IPS DF 6.9 (cell line): ENCODE measurements at regions not wholly inside any gene's neighbourhood (a gene's known extent, or its start where the extent isn't known, plus 50 kb on each side); places are given as distances from the start of the nearest gene placed in this dataset.

Experiments
- DNase-seq: peaks from one replicate; pipeline ENCODE4 v3.0.0-alpha.2; 2013; ENCODE audit warnings: low read depth, low spot score
- H3K27ac ChIP-seq: one replicate; pipeline ENCODE4 v1.5.1; 2013; ENCODE audit warnings: low read length, control low read depth
- H3K27me3 ChIP-seq: 2 replicates; pipeline ENCODE4 v1.6.1; 2013; ENCODE audit warnings: mild to moderate bottlenecking, low read length; ENCODE audit not compliant: control insufficient read depth, insufficient read depth
- H3K36me3 ChIP-seq: 2 replicates; pipeline ENCODE4 v1.6.1; 2013; ENCODE audit warnings: low read length; ENCODE audit not compliant: control insufficient read depth, insufficient read depth
- H3K4me1 ChIP-seq: 2 replicates; pipeline ENCODE4 v1.6.1; 2013; ENCODE audit warnings: low read length; ENCODE audit not compliant: control insufficient read depth, insufficient read depth
- H3K4me3 ChIP-seq: 2 replicates; pipeline ENCODE4 v1.5.1; 2013; ENCODE audit warnings: mild to moderate bottlenecking, low read length
- H3K9me3 ChIP-seq: 2 replicates; pipeline ENCODE4 v1.6.1; 2013; ENCODE audit warnings: low read length, inconsistent platforms; ENCODE audit not compliant: control insufficient read depth, insufficient read depth
- WGBS: extraction: QIAGEN DNeasy Blood & Tissue Kit; methylation state at CpG from one replicate; pipeline ENCODE4 v1.1.7; 2013; ENCODE audit warnings: mixed read lengths, missing lambda C conversion rate; ENCODE audit not compliant: insufficient read length, insufficient coverage; 5-methylcytosine and 5-hydroxymethylcytosine counted together

GRCh38 chr4:20444599-20445337 lies 193.1 kb downstream of the SLIT2 start:
- no CpG with 5 or more reads among the region's 3 CpGs for WGBS
- no peak overlapping the region for H3K27ac ChIP-seq
- no peaks in the 10 kb centered on the region for H3K27me3 ChIP-seq
- H3K4me1 ChIP-seq: no peaks in the 10 kb centered on the region
- no peaks in the 10 kb centered on the region for H3K9me3 ChIP-seq
- H3K4me3 ChIP-seq: no peak overlapping the region
- no peak for DNase-seq
- no peaks in the 10 kb centered on the region for H3K36me3 ChIP-seq

- Histone ChIP-seq H3K4me1 (no peaks in the 10 kb centered on the region), H3K27me3 (no peaks in the 10 kb centered on the region), H3K27ac (no peak overlapping the region), H3K9me3 (no peaks in the 10 kb centered on the region), H3K36me3 (no peaks in the 10 kb centered on the region), H3K4me3 (no peak overlapping the region)
- DNase-seq: no peak
- WGBS: no CpG with 5 or more reads among the region's 5 CpGs
Measured at GRCh38 chr4:20445933-20446723, 194.4 kb downstream of the SLIT2 start.

- H3K27me3 ChIP-seq: no peaks in the 10 kb centered on the region
- H3K4me3 ChIP-seq: no peak overlapping the region
- H3K9me3 ChIP-seq: no peaks in the 10 kb centered on the region
- WGBS: no CpG with 5 or more reads among the region's 2 CpGs
- H3K4me1 ChIP-seq: no peaks in the 10 kb centered on the region
- DNase-seq: no peak
- H3K36me3 ChIP-seq: no peaks in the 10 kb centered on the region
- no peak overlapping the region for H3K27ac ChIP-seq
Measured at GRCh38 chr4:20447103-20447502, 195.4 kb downstream of the SLIT2 start.

GRCh38 chr4:20451986-20452385 lies 200.3 kb downstream of the SLIT2 start:
- no peak for DNase-seq
- no peak overlapping the region for H3K27ac ChIP-seq
- no peaks in the 10 kb centered on the region for H3K36me3 ChIP-seq
- no peaks in the 10 kb centered on the region for H3K27me3 ChIP-seq
- no peaks in the 10 kb centered on the region for H3K9me3 ChIP-seq
- no CpG with 5 or more reads among the region's 2 CpGs for WGBS
- H3K4me1 ChIP-seq: no peaks in the 10 kb centered on the region
- no peak overlapping the region for H3K4me3 ChIP-seq

DNA sequence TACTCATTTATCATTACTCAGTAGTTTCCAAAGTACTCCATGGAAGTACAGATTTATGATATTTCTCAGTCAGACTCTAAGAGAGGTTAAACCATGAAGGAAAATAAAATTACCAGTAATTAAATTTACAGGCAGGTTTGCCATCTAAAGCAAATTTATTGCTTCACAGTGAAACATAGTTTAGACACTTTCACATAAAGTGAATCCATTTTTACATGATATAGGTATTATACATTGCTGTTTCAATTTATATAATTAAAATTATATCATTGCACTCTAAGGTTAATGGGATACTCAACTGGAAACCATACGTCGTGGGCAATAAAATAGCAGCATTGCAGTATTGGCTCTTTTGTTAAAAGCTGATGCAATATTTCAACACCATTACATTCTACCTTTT lies 202.8 kb downstream of the SLIT2 start:
- Histone ChIP-seq H3K36me3 (no peaks in the 10 kb centered on the region), H3K27me3 (no peaks in the 10 kb centered on the region), H3K4me3 (no peak overlapping the region), H3K4me1 (no peaks in the 10 kb centered on the region), H3K9me3 (no peaks in the 10 kb centered on the region), H3K27ac (no peak overlapping the region)
- WGBS: no CpG with 5 or more reads among the region's 2 CpGs
- DNase-seq: no peak

DNA sequence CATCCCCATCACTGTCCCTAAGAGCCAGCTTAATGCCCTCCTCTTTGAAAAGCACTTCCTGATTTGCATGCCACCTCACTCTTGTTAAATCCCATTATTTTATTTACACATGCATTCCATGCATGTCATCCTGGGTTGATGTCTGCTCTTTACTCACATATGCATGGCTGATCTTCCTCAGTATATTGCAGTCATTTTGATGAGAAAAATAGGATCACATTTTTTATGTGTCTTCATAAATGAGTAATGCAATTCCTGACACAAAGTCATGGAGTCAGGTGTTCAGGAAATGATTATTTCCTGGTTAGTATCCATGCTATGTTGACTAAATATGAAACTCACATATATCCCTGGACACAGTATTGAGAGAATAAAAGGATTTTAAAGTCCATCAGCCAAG lies 204.7 kb downstream of the SLIT2 start:
- Histone ChIP-seq H3K9me3 (no peaks in the 10 kb centered on the region), H3K4me1 (no peaks in the 10 kb centered on the region), H3K27me3 (no peaks in the 10 kb centered on the region), H3K36me3 (no peaks in the 10 kb centered on the region), H3K27ac (no peak overlapping the region), H3K4me3 (no peak overlapping the region)
- no peak for DNase-seq

GRCh38 chr4:20462426-20463175 lies 210.9 kb downstream of the SLIT2 start:
- no peak for DNase-seq

GRCh38 chr4:20463176-20463430 lies 211.4 kb downstream of the SLIT2 start:
- no peak for DNase-seq
- no CpG with 5 or more reads among the region's 2 CpGs for WGBS
- Histone ChIP-seq H3K36me3 (no peaks in the 10 kb centered on the region), H3K9me3 (no peaks in the 10 kb centered on the region), H3K4me3 (no peak overlapping the region), H3K4me1 (no peaks in the 10 kb centered on the region), H3K27ac (no peak overlapping the region), H3K27me3 (no peaks in the 10 kb centered on the region)

More at GRCh38 chr4:20462426-20463175, 210.9 kb downstream of the SLIT2 start:
- Histone ChIP-seq H3K27ac (no peak overlapping the region), H3K27me3 (no peaks in the 10 kb centered on the region), H3K4me1 (no peaks in the 10 kb centered on the region), H3K9me3 (no peaks in the 10 kb centered on the region), H3K36me3 (no peaks in the 10 kb centered on the region), H3K4me3 (no peak overlapping the region)
- no CpG with 5 or more reads among the region's 4 CpGs for WGBS

- Histone ChIP-seq H3K27me3 (no peaks in the 10 kb centered on the region), H3K9me3 (no peaks in the 10 kb centered on the region), H3K4me1 (no peaks in the 10 kb centered on the region), H3K27ac (no peak overlapping the region), H3K4me3 (no peak overlapping the region), H3K36me3 (no peaks in the 10 kb centered on the region)
- DNase-seq: no peak
- WGBS: no CpG with 5 or more reads among the region's 5 CpGs
Measured at GRCh38 chr4:20464381-20464780, 212.7 kb downstream of the SLIT2 start.

GRCh38 chr4:20474119-20474518 lies 222.4 kb downstream of the SLIT2 start:
- Histone ChIP-seq H3K4me3 (no peak overlapping the region), H3K27me3 (no peaks in the 10 kb centered on the region), H3K36me3 (no peaks in the 10 kb centered on the region), H3K27ac (no peak overlapping the region), H3K4me1 (no peaks in the 10 kb centered on the region), H3K9me3 (no peaks in the 10 kb centered on the region)
- DNase-seq: no peak
